MCF 10A (cell line): ENCODE measurements at regions not wholly inside any gene's neighbourhood (a gene's known extent, or its start where the extent isn't known, plus 50 kb on each side); places are given as distances from the start of the nearest gene placed in this dataset.

Experiments
- BruUV-seq: library from RNA; stranded (reverse); fragments of 400-500 nt; replicated peaks from 2 replicates; lab custom pipeline; 2021; lab: Mats Ljungman, UMichigan
- CTCF ChIA-PET: fragments of 300-600 bp; sonication (Branson Sonifier 250); formaldehyde crosslinking; extraction: SDS; loops from one replicate; lab custom pipeline; 2021; ENCODE audit warnings: antibody characterized with exemption, inconsistent platforms; lab: Yijun Ruan, JAX
- POLR2A ChIA-PET: fragments of 300-600, 350-650 bp; sonication (Branson Sonifier 250); formaldehyde crosslinking; extraction: SDS; loops from one replicate; lab custom pipeline; 2020; ENCODE audit warnings: antibody characterized with exemption, inconsistent platforms; lab: Yijun Ruan, JAX
- DNase-seq: peaks from one replicate; pipeline ENCODE4 v3.0.0-alpha.2; 2018; ENCODE audit not compliant: unreplicated experiment
- H3K27ac Mint-ChIP-seq: one replicate; pipeline ENCODE4 v1.8.0; 2022; ENCODE audit warnings: mild to moderate bottlenecking, low read depth, mixed read lengths; ENCODE audit not compliant: unreplicated experiment
- H3K27me3 Mint-ChIP-seq: one replicate; pipeline ENCODE4 v1.8.0; 2022; ENCODE audit warnings: mixed read lengths; ENCODE audit not compliant: insufficient read depth, unreplicated experiment
- H3K36me3 Mint-ChIP-seq: one replicate; pipeline ENCODE4 v1.8.0; 2022; ENCODE audit warnings: mild to moderate bottlenecking, moderate library complexity, mixed read lengths; ENCODE audit not compliant: insufficient read depth, unreplicated experiment
- H3K4me1 Mint-ChIP-seq: one replicate; pipeline ENCODE4 v1.8.0; 2022; ENCODE audit warnings: mixed read lengths; ENCODE audit not compliant: insufficient read depth, unreplicated experiment
- H3K4me3 Mint-ChIP-seq: one replicate; pipeline ENCODE4 v1.8.0; 2022; ENCODE audit warnings: mild to moderate bottlenecking, moderate library complexity, mixed read lengths; ENCODE audit not compliant: unreplicated experiment
- H3K9me3 Mint-ChIP-seq: one replicate; pipeline ENCODE4 v1.8.0; 2022; ENCODE audit warnings: mixed read lengths; ENCODE audit not compliant: unreplicated experiment
- intact Hi-C: fragments of 100-400 bp; cut with micrococcal nuclease; formaldehyde crosslinking; loops from 2 replicates; pipeline ENCODE4 v1.14.1; 2022
- TF ChIP-seq, protein P1 (sequence below): fragments of 200-600 bp; IDR thresholded peaks from one replicate; pipeline ENCODE4 v1.8.0; 2022; ENCODE audit warnings: antibody characterized with exemption, mild to moderate bottlenecking; ENCODE audit not compliant: unreplicated experiment

DNA sequence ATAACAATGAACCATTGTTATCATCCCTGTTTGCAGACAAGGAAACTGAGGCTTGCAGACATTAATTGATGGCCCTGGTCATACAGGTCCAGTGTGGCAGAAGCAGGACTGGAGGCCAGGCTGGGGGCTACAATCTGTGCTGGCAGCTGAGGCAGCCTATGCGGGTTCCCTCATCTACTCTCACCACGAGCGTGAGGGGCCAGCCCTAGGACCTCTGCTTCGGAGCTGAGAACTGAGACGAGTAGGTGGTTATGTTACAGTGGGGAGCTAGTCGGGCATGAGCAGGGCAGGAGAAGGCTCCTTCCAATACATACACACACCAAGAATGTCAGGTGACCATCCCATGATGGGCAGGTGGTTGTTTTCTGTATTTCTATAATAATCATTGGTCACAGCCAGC is 82.2 kb upstream of the ASB18 start:
- no peaks in the 10 kb centered on the region for H3K9me3 Mint-ChIP-seq
- intact Hi-C loops, result no loop called here
- POLR2A ChIA-PET, result no interaction called here
- no peaks in the 10 kb centered on the region for H3K4me1 Mint-ChIP-seq
- DNase-seq, result no peak
- TF ChIP-seq, protein P1, sequence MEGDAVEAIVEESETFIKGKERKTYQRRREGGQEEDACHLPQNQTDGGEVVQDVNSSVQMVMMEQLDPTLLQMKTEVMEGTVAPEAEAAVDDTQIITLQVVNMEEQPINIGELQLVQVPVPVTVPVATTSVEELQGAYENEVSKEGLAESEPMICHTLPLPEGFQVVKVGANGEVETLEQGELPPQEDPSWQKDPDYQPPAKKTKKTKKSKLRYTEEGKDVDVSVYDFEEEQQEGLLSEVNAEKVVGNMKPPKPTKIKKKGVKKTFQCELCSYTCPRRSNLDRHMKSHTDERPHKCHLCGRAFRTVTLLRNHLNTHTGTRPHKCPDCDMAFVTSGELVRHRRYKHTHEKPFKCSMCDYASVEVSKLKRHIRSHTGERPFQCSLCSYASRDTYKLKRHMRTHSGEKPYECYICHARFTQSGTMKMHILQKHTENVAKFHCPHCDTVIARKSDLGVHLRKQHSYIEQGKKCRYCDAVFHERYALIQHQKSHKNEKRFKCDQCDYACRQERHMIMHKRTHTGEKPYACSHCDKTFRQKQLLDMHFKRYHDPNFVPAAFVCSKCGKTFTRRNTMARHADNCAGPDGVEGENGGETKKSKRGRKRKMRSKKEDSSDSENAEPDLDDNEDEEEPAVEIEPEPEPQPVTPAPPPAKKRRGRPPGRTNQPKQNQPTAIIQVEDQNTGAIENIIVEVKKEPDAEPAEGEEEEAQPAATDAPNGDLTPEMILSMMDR, result no peak
- CTCF ChIA-PET, result no interaction called here
- BruUV-seq, result no TSS peak
- peaks cover 55% of the 10 kb centered on the region for H3K27me3 Mint-ChIP-seq
- H3K4me3 Mint-ChIP-seq, result no peak overlapping the region
- H3K36me3 Mint-ChIP-seq, result no peaks in the 10 kb centered on the region
- no peak overlapping the region for H3K27ac Mint-ChIP-seq

DNA sequence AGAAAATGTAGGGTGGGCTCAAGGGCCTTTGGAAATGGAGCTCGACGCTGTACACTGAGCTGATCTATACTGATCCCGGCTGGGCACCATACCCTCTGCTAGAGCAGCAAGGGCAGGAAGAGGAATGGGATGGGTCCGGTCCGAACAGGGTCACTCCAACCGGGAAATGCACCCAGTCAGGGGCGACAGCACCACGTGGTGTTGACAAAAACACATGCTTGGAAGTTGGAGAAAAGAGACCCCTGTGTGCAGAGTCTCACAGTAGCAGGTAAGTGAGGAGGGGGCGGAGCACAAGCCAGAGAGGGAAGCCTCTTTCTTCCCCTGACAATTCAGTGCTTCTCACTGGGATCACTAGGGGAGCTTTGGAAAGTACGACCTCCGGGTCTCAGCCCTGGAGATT is 84.1 kb upstream of the ASB18 start:
- H3K4me1 Mint-ChIP-seq, result no peaks in the 10 kb centered on the region
- BruUV-seq, result no TSS peak
- peaks cover 67% of the 10 kb centered on the region for H3K27me3 Mint-ChIP-seq
- H3K4me3 Mint-ChIP-seq, result no peak overlapping the region
- ChIA-PET POLR2A (interaction anchor here (0.6 kb wide), 1 partner anchor 710 kb away, joined by 3 read pairs; no protein-coding TSS in a partner anchor), CTCF (interaction anchor here (0.7 to 2.7 kb wide), 7 partner anchors 93 to 784 kb away, joined by 3 to 18 read pairs (median 6); no protein-coding TSS in a partner anchor)
- H3K9me3 Mint-ChIP-seq, result no peaks in the 10 kb centered on the region
- TF ChIP-seq, protein P1, result no peak
- no peak overlapping the region for H3K27ac Mint-ChIP-seq
- no peaks in the 10 kb centered on the region for H3K36me3 Mint-ChIP-seq
- intact Hi-C loops, result no loop called here
- no peak for DNase-seq

DNA sequence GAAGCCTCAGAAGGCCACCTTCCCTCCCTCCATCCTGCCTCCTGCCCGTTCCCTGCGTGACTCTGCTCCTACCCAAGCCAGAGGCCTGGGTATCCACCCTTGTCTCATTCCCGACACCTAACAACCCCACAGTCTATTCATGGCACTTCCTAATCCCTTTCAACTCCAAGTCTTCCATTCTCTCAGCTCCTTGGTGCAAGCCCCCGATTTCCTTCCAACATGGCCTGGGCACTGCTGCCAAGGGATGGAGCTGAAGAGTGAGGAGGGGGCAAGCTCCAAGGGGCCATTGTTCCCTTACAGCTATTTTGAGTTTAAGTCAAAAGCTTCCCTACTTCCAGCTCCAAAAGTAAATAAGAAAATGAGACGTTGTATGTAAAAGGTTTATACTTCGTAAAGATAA is 84.8 kb upstream of the ASB18 start:
- no TSS peak for BruUV-seq
- H3K36me3 Mint-ChIP-seq, result no peaks in the 10 kb centered on the region
- H3K9me3 Mint-ChIP-seq, result no peaks in the 10 kb centered on the region
- H3K27ac Mint-ChIP-seq, result no peak overlapping the region
- no peak overlapping the region for H3K4me3 Mint-ChIP-seq
- CTCF ChIA-PET, result interaction anchor here (1.7 to 2.7 kb wide), 2 partner anchors 679 to 713 kb away, joined by 6 to 18 read pairs; no protein-coding TSS in a partner anchor
- TF ChIP-seq, protein P1, result no peak
- intact Hi-C loops, result no loop called here
- peaks cover 67% of the 10 kb centered on the region for H3K27me3 Mint-ChIP-seq
- POLR2A ChIA-PET, result interaction anchor here (0.9 kb wide), 1 partner anchor 726 kb away, joined by 3 read pairs; no protein-coding TSS in a partner anchor
- no peaks in the 10 kb centered on the region for H3K4me1 Mint-ChIP-seq
- DNase-seq, result no peak

DNA sequence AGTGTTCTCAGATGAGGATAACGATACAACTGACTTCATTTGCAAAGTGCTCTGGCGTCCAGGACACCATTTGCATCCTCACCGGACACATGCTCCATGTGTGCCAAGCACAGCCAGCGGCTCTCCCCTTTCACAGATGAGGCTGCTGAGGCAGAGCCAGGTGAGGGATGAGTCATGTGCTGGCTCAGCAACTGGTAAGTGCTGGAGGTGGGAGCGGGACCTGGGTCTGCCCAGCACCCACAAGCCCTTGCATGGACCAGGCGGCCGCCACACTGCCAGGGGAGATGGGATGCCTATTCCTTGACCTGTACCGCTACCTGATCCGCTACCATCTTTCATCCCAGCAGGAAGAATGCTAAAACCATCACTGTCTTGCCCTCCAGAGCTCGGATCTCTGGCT is 86.2 kb upstream of the ASB18 start:
- ChIA-PET CTCF (interaction anchor here (0.5 to 1.2 kb wide), 3 partner anchors 711 to 730 kb away, joined by 3 to 4 read pairs (median 3); no protein-coding TSS in a partner anchor), POLR2A (interaction anchor here (0.7 kb wide), 1 partner anchor 164 kb away, joined by 3 read pairs; no protein-coding TSS in a partner anchor)
- Mint-ChIP-seq H3K36me3 (no peaks in the 10 kb centered on the region), H3K4me1 (no peaks in the 10 kb centered on the region), H3K9me3 (no peaks in the 10 kb centered on the region), H3K27ac (no peak overlapping the region), H3K27me3 (peaks cover 67% of the 10 kb centered on the region), H3K4me3 (no peak overlapping the region)
- TF ChIP-seq, protein P1, result no peak
- DNase-seq, result no peak
- intact Hi-C loops, result no loop called here
- BruUV-seq, result no TSS peak
